OCI-LY3 (cell line): ENCODE measurements at regions not wholly inside any gene's neighbourhood (a gene's known extent, or its start where the extent isn't known, plus 50 kb on each side); places are given as distances from the start of the nearest gene placed in this dataset.

Source experiments
- CTCF ChIP-seq: fragments of 200-600, 300-600 bp; sonication (generic); IDR thresholded peaks from 2 replicates; pipeline ENCODE4 v1.5.1; 2014; ENCODE audit warnings: antibody characterized with exemption, low read length, low read depth
- EZH2phosphoT487 ChIP-seq: fragments of 200-600 bp; shearing (Covaris generic); IDR thresholded peaks from 2 replicates; pipeline ENCODE4 v1.6.1; 2018; ENCODE audit warnings: antibody characterized with exemption, mixed run types, low read depth

GRCh38 chr1:88237058-88237457 lies 447.0 kb upstream of the PKN2 start:
- TF ChIP-seq CTCF (no peak), EZH2phosphoT487 (no peak)
